Uterus (tissue), 3 donors: ENCODE measurements at regions not wholly inside any gene's neighbourhood (a gene's known extent, or its start where the extent isn't known, plus 50 kb on each side); places are given as distances from the start of the nearest gene placed in this dataset.

Experiments
- DNase-seq, 2 donors: peaks; one replicate each; pipeline ENCODE4 v3.0.0-alpha.2; 2019 to 2020
- H3K27ac ChIP-seq, 2 donors: fragments of 200-600 bp; sonication (generic); 1 replicate in 1 of 2; 2 replicates in 1 of 2; pipeline ENCODE4 v1.5.1; 2016 to 2018
- H3K27me3 ChIP-seq, 2 donors: fragments of 200-600 bp; sonication (generic); one replicate each; pipeline ENCODE4 v1.5.1; 2018 to 2019; ENCODE audit warnings: control low read depth in 1 of 2
- H3K36me3 ChIP-seq, 2 donors: fragments of 200-600 bp; sonication (generic); one replicate each; pipeline ENCODE4 v1.5.1; 2019; ENCODE audit warnings: control low read depth in 1 of 2
- H3K4me1 ChIP-seq, 2 donors: fragments of 200-600 bp; sonication (generic); one replicate each; pipeline ENCODE4 v1.5.1; 2018 to 2019; ENCODE audit warnings: control low read depth in 1 of 2
- H3K4me3 ChIP-seq, 2 donors: fragments of 200-600 bp; sonication (generic); 1 replicate in 1 of 2; 2 replicates in 1 of 2; pipeline ENCODE4 v1.5.1; 2018 to 2019; ENCODE audit warnings: mild to moderate bottlenecking in 1 of 2
- H3K9me3 ChIP-seq, 2 donors: fragments of 200-600 bp; sonication (generic); one replicate each; pipeline ENCODE4 v1.5.1; 2019; ENCODE audit warnings: control low read depth in 1 of 2
- POLR2A ChIP-seq, 2 donors: fragments of 450-650 bp; IDR thresholded peaks; one replicate each; pipeline ENCODE4 v1.6.1; 2016; ENCODE audit warnings: antibody characterized with exemption in 2 of 2, mild to moderate bottlenecking in 1 of 2, moderate library complexity in 1 of 2
- intact Hi-C: fragments of 100-400 bp; cut with DNase I; formaldehyde crosslinking; loops from one replicate; pipeline ENCODE4 v1.15.1; 2023; ENCODE audit warnings: low total_unique reads
- TF ChIP-seq, protein P1 (sequence below), 4 experiments: fragments of 200-600 bp in 2 of 4; fragments of 450-650 bp in 2 of 4; sonication (generic) in 2 of 4; IDR thresholded peaks; one replicate each; pipeline ENCODE4 v1.5.1; 2016 to 2019; ENCODE audit warnings: antibody characterized with exemption in 4 of 4, mild to moderate bottlenecking in 2 of 4, moderate library complexity in 1 of 4
- donor health status: DM: yes; HTN: yes; CAD: no.

DNA sequence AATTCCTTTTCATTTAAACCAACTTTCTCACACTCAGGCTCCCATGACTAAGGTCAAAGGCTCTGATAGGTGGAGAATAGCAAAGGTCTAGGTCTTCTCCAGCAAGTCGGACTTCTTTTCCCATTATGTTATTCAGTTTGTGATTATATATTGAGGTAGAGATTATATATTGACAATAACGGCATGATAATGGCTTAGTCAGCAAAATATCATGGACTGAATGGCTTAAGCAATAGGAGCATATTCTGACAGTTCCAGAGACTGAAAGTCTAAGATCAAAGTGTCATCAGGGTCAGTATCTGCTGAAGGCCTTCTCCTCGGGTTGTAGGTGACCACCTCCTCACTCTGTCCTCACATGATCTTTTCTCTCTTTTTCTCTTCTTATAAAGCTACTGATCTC is 1251.4 kb downstream of the ROBO1 start:
- H3K9me3 ChIP-seq, result no peaks in the 10 kb centered on the region
- H3K4me3 ChIP-seq, result no peak overlapping the region
- TF ChIP-seq, protein P1, sequence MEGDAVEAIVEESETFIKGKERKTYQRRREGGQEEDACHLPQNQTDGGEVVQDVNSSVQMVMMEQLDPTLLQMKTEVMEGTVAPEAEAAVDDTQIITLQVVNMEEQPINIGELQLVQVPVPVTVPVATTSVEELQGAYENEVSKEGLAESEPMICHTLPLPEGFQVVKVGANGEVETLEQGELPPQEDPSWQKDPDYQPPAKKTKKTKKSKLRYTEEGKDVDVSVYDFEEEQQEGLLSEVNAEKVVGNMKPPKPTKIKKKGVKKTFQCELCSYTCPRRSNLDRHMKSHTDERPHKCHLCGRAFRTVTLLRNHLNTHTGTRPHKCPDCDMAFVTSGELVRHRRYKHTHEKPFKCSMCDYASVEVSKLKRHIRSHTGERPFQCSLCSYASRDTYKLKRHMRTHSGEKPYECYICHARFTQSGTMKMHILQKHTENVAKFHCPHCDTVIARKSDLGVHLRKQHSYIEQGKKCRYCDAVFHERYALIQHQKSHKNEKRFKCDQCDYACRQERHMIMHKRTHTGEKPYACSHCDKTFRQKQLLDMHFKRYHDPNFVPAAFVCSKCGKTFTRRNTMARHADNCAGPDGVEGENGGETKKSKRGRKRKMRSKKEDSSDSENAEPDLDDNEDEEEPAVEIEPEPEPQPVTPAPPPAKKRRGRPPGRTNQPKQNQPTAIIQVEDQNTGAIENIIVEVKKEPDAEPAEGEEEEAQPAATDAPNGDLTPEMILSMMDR (IDR thresholded peaks at IDR 0.05), result no peak
- intact Hi-C loops, result no loop called here
- no peaks in the 10 kb centered on the region for H3K36me3 ChIP-seq
- H3K27me3 ChIP-seq, result no peaks in the 10 kb centered on the region
- H3K4me1 ChIP-seq, result no peaks in the 10 kb centered on the region
- no peak for DNase-seq
- no peak overlapping the region for H3K27ac ChIP-seq

- TF ChIP-seq, protein P1 (IDR thresholded peaks at IDR 0.05), result no peak
- TF ChIP-seq POLR2A (IDR thresholded peaks at IDR 0.05), result no peak
- intact Hi-C loops, result no loop called here
Measured at GRCh38 chr3:78516937-78517336, 1250.9 kb downstream of the ROBO1 start.

DNA sequence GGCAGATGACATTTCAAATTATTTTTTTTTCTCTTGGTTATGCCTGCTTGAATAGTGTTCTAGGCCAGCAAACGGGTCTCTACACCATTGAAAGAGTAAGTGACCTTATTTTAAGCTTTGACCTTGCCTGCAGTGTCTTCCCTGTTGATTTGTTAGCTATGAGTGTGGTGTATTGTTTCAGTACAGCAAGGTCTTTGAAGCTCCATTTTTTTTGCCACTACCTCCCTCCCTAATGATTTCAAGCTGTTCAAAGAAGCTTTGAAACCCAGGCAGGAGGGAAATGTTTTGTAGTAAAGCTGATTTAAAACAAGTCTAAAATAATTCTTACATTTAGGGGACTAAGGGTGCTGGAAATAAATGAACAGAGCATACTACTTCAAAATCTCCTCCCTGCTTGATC is 1249.8 kb downstream of the ROBO1 start:
- H3K27me3 ChIP-seq, result no peaks in the 10 kb centered on the region
- no peak overlapping the region for H3K4me3 ChIP-seq
- no peaks in the 10 kb centered on the region for H3K36me3 ChIP-seq
- no peak for DNase-seq
- H3K27ac ChIP-seq, result no peak overlapping the region
- no peaks in the 10 kb centered on the region for H3K4me1 ChIP-seq
- TF ChIP-seq, protein P1 (IDR thresholded peaks at IDR 0.05), result no peak
- no peak for TF ChIP-seq POLR2A (IDR thresholded peaks at IDR 0.05)
- H3K9me3 ChIP-seq, result no peaks in the 10 kb centered on the region
- intact Hi-C loops, result no loop called here

More at GRCh38 chr3:78516937-78517336, 1250.9 kb downstream of the ROBO1 start:
- H3K27me3 ChIP-seq, result no peaks in the 10 kb centered on the region
- H3K9me3 ChIP-seq, result no peaks in the 10 kb centered on the region
- no peak for DNase-seq
- no peaks in the 10 kb centered on the region for H3K36me3 ChIP-seq
- H3K4me1 ChIP-seq, result no peaks in the 10 kb centered on the region
- H3K4me3 ChIP-seq, result no peak overlapping the region
- no peak overlapping the region for H3K27ac ChIP-seq

- no peak overlapping the region for H3K27ac ChIP-seq
- no peak for DNase-seq
- H3K36me3 ChIP-seq, result no peaks in the 10 kb centered on the region
- H3K27me3 ChIP-seq, result no peaks in the 10 kb centered on the region
- no peaks in the 10 kb centered on the region for H3K4me1 ChIP-seq
- H3K4me3 ChIP-seq, result no peak overlapping the region
- no peak for TF ChIP-seq POLR2A (IDR thresholded peaks at IDR 0.05)
- TF ChIP-seq, protein P1 (IDR thresholded peaks at IDR 0.05), result no peak
- no peaks in the 10 kb centered on the region for H3K9me3 ChIP-seq
- intact Hi-C loops, result no loop called here
Measured at GRCh38 chr3:78519281-78519680, 1248.5 kb downstream of the ROBO1 start.

DNA sequence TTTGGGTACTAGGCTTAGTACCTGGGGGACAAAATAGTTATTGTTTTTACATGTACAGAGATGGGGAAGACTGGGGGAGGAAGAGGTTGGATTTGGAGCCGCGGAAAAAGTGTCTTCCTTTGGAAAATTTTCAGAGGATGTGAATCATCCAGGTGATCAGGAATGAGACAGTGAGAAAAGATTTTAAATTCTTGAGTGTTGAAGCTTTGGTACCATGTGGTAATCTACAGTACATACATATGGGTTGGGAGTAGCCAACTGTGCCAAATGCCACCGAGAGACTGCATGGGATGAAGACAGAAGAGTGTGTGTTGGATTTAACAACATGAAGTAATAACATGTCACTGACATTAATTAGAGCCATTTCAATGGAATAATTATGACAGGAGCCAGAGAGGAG is 1238.2 kb downstream of the ROBO1 start:
- intact Hi-C loops, result no loop called here
- no peaks in the 10 kb centered on the region for H3K27me3 ChIP-seq
- no peak for DNase-seq
- no peak overlapping the region for H3K27ac ChIP-seq
- H3K4me3 ChIP-seq, result no peak overlapping the region
- H3K9me3 ChIP-seq, result no peaks in the 10 kb centered on the region
- TF ChIP-seq POLR2A (IDR thresholded peaks at IDR 0.05), result no peak
- no peaks in the 10 kb centered on the region for H3K36me3 ChIP-seq
- no peaks in the 10 kb centered on the region for H3K4me1 ChIP-seq

GRCh38 chr3:78540485-78540884 is 1227.3 kb downstream of the ROBO1 start:
- Histone ChIP-seq H3K27ac (no peak overlapping the region), H3K4me1 (no peaks in the 10 kb centered on the region), H3K9me3 (no peaks in the 10 kb centered on the region), H3K4me3 (no peak overlapping the region), H3K27me3 (no peaks in the 10 kb centered on the region), H3K36me3 (no peaks in the 10 kb centered on the region)
- intact Hi-C loops, result no loop called here
- TF ChIP-seq, protein P1 (IDR thresholded peaks at IDR 0.05), result no peak
- no peak for TF ChIP-seq POLR2A (IDR thresholded peaks at IDR 0.05)
- DNase-seq, result no peak
